ENCODE measurements at regions not wholly inside any gene's neighbourhood (a gene's known extent, or its start where the extent isn't known, plus 50 kb on each side); places are given as distances from the start of the nearest gene placed in this dataset.

GRCh38 chrX:84724576-84724975 lies 222.3 kb upstream of the HDX start:
- no peak for TF ChIP-seq POLR2A (IDR thresholded peaks at IDR 0.05)
- no peak for TF ChIP-seq CTCF (IDR thresholded peaks at IDR 0.05)
